Retinal pigment epithelial cell (primary cell): ENCODE measurements at regions not wholly inside any gene's neighbourhood (a gene's known extent, or its start where the extent isn't known, plus 50 kb on each side); places are given as distances from the start of the nearest gene placed in this dataset.

Source experiments
- DNase-seq: peaks from one replicate; pipeline ENCODE4 v3.0.0-alpha.2; 2010; ENCODE audit warnings: low read depth
- H3K4me3 ChIP-seq: 2 replicates; pipeline ENCODE4 v1.5.1; 2011; ENCODE audit warnings: mild to moderate bottlenecking, low read length, control low read depth, moderate library complexity
- TF ChIP-seq, protein P1 (sequence below): conservative IDR thresholded peaks from 2 replicates; pipeline ENCODE4 v1.5.1; 2011; ENCODE audit warnings: low read depth, low read length, control low read depth, inconsistent platforms

DNA sequence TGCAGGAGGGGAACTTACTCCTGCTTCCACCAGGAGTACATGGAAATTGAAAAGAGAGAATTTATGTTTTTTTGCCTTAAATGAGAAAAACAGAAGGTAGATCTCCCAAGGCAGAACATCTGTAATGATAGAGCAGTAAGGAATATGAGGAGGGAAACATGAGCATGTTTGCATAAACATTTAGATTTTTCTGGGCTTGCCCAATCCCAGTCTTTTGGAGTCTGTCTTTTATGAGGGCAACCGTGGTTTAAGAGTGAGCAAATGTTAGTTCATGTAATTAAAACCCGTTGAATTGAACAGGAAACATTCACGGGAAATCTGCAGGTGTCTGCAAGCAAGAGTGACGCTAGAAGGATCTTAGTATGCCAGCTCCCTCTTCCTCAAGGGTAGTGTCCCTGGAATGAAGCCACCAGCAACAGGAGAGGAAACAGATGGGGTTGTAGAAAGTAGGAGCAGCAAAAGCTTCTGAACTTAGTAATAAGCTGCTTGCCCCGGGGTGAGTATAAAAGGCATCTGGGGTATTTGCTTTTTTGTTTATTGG, 79.3 kb downstream of the ARF6 start:
- no peak for DNase-seq
- TF ChIP-seq, protein P1, sequence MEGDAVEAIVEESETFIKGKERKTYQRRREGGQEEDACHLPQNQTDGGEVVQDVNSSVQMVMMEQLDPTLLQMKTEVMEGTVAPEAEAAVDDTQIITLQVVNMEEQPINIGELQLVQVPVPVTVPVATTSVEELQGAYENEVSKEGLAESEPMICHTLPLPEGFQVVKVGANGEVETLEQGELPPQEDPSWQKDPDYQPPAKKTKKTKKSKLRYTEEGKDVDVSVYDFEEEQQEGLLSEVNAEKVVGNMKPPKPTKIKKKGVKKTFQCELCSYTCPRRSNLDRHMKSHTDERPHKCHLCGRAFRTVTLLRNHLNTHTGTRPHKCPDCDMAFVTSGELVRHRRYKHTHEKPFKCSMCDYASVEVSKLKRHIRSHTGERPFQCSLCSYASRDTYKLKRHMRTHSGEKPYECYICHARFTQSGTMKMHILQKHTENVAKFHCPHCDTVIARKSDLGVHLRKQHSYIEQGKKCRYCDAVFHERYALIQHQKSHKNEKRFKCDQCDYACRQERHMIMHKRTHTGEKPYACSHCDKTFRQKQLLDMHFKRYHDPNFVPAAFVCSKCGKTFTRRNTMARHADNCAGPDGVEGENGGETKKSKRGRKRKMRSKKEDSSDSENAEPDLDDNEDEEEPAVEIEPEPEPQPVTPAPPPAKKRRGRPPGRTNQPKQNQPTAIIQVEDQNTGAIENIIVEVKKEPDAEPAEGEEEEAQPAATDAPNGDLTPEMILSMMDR = no peak
- H3K4me3 ChIP-seq = no peak overlapping the region

DNA sequence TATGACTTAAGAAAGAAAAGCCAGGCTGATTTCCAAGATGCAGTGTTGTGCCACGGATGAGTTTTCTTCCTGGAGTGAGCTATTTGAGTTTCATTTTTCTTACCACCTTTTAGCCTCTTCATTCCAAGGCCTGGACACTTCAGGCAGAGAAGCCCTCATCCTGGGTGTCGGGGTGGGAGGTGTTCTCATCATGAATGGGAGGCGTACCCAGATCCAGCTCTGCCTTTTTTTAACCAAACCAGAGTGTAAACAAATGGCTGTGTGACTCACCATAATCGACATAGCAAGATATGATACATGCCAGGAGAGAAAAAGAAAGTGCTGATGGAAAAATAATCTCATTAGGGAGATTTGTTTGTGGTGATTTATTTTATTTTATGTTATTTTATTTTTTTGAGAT, 79.9 kb downstream of the ARF6 start:
- TF ChIP-seq, protein P1 = no peak
- H3K4me3 ChIP-seq = no peak overlapping the region
- peak; percentile 75 for DNase-seq

DNA sequence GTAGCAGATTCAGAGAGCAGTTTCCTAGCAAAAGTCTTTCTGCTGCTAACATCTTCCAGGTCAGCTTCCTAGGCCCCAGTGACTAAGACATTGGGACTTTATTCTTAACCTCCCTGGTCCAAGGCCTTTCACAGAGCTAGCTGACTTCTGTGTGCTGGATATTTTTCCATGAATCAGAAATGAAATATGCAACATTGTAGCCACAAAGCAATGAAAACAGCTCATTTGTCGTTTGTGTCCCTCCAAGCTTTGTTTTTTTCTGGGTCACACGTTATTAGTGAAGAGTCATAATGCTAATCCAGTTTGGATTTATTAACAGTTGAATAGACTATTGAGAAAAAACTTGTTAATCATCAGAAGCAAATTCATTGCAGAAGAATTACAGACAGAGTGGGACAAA, 82.4 kb downstream of the ARF6 start:
- DNase-seq = peak; percentile 94
- no peak overlapping the region for H3K4me3 ChIP-seq
- TF ChIP-seq, protein P1 = no peak

DNA sequence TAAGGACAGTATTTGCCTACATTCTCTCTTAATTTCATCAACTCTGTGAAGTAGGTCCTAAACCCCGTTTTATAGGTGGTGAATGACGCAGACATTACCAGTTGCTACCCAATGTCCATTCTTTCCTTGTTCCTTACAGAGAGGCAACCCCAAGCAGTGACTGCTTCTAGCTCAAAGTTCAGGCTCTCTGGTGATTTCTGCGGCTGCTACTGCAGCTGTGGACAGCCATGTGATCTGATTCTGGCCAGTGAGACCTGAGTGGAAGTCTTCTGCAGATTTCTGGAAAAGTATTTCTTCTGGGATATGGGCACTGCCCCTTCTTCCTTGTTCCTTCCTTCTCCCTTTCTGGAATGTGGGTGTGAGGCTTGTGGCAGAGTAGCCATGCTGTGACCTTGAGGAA, 82.9 kb downstream of the ARF6 start:
- no peak for DNase-seq
- TF ChIP-seq, protein P1 = no peak
- no peak overlapping the region for H3K4me3 ChIP-seq

DNA sequence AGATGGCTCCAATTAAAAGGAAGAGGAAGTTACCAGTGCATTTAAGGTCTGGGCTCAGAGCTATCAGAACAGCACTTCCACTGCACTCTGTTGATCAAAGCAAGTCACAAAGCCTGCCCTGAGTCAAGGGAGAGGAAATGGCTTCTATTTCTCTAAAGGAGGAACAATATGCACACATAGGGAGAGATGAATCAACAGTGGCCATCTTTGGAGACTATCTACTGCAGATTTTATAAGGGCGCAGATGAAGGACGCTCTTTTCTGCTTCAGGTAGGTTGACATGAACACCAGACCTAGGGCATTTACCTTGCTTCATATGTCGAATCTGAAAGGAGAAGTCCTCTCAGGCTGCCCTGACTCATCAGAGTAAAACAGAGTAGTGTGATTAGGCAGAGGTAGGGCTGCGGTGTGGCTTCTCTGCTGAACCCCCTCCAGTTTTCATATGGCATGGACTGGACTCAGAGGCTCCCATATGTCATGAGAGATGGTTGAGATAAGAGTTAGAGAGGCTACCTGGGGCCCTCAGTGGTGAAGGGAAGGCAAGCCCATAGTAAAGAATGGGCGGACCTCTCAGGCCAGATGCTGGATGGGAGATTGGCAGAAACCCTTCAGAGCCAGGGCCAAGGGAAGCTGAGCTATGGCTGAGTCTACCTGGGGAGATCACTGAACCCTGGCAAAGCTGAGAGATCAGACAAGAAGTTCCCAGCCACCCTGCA, 84.4 kb downstream of the ARF6 start:
- H3K4me3 ChIP-seq = no peak overlapping the region
- TF ChIP-seq, protein P1 = no peak
- DNase-seq = no peak

DNA sequence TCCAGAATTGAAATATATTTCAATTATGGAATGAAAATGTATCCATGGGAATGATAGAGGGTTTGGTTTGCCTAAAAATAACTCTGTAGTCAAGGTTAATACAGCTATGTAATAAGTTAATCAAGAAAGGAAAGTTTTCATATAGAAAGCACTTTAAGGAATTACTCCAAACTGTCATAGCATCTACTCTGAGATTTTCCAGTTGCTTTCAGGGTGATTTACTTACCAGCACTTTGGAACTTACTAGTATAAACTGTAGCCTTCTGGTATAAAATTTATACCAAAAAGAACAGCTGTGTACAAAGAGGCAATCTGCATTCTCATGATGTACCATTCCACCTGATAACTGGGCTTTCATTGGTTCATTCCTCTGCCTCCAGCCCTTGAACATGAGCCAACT, 87.1 kb downstream of the ARF6 start:
- DNase-seq = no peak
- no peak overlapping the region for H3K4me3 ChIP-seq
- TF ChIP-seq, protein P1 = no peak

DNA sequence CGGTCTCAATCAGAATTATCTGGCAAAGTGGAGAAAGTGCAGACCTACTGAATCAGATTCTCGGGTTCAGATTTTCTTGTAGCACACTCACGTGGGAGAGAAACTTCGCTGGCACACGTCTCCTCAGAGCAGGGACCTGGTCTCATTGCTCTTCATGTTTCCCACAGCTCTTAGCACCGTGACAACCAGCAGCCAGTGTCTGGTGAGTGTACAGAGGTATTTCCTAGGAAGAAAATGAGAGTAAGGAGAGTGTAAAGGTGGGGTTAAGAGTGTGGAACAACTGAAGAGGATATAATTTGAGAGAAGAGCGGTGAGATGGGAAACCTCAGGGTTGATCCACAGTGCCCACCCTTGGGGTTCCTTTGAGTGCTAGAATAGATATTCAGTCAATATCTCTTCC, 89.2 kb downstream of the ARF6 start:
- TF ChIP-seq, protein P1 = no peak
- no peak for DNase-seq
- no peak overlapping the region for H3K4me3 ChIP-seq
